ENCODE measurements at regions not wholly inside any gene's neighbourhood (a gene's known extent, or its start where the extent isn't known, plus 50 kb on each side); places are given as distances from the start of the nearest gene placed in this dataset.

DNA sequence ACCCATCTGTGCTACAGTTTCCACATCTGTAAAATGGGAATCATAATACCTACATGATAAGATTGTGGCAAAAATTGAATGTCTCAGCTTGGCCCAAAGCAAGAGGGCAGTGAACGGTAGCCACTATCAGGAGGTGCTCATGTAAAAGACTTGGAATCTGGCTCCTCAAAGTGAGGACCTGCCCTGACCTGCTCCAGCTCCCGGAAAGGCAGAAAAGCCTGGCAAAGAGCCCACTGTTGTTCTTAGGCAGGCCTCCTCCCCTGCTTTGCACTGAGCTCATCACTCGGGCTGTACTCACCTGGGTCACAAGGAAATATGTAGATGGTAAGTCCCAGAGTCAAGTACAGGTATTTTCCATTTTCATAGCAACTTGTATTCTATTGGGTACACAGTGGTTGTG is 250.7 kb upstream of the TBL1XR1 start:
- H3K9ac ChIP-seq (ENCODE audit: low read depth in 1 of 2, low read length in 2 of 2) = no peak overlapping the region
- H3K36me3 ChIP-seq (ENCODE audit: control insufficient read depth in 4 of 4, insufficient read depth in 3 of 4, low read depth in 1 of 4, low read length in 3 of 4) = no peaks in the 10 kb centered on the region
- H3K27me3 ChIP-seq (ENCODE audit: control insufficient read depth in 4 of 4, insufficient read depth in 4 of 4, low read length in 3 of 4) = no peaks in the 10 kb centered on the region
- no peak overlapping the region for H3K27ac ChIP-seq (ENCODE audit: low read depth in 1 of 2, low read length in 2 of 2)
- 80% methylated on average over 3 of the region's 3 CpGs for WGBS
- DNase-seq (ENCODE audit: low spot score) = no peak
- peaks cover 0 to 4% (median 1%) of the 10 kb centered on the region in 4 donors for H3K4me1 ChIP-seq (ENCODE audit: control insufficient read depth in 4 of 4, insufficient read depth in 4 of 4, low read length in 3 of 4)
- no peak overlapping the region for H3K4me3 ChIP-seq (ENCODE audit: low read depth in 1 of 3, low read length in 3 of 3)
- no peaks in the 10 kb centered on the region for H3K9me3 ChIP-seq (ENCODE audit: control insufficient read depth in 4 of 4, low read length in 3 of 4)
- no peak for TF ChIP-seq GABPA (IDR thresholded peaks at IDR 0.05 in 1 of 2, conservative IDR thresholded peaks at IDR 0.05 in 1 of 2)
- no peak for TF ChIP-seq EGR1 (IDR thresholded peaks at IDR 0.05; ENCODE audit: low read depth in 2 of 2)
- TF ChIP-seq TAF1 (conservative IDR thresholded peaks at IDR 0.05) = no peak
- TF ChIP-seq SP1 (IDR thresholded peaks at IDR 0.05) = no peak
- no peak for TF ChIP-seq FOXA2 (IDR thresholded peaks at IDR 0.05)
- no peak for TF ChIP-seq FOXA1 (IDR thresholded peaks at IDR 0.05)
- no peak for TF ChIP-seq RXRA (IDR thresholded peaks at IDR 0.05)
- no peak for TF ChIP-seq RAD21 (IDR thresholded peaks at IDR 0.05)
- no peak for TF ChIP-seq YY1 (IDR thresholded peaks at IDR 0.05)

DNA sequence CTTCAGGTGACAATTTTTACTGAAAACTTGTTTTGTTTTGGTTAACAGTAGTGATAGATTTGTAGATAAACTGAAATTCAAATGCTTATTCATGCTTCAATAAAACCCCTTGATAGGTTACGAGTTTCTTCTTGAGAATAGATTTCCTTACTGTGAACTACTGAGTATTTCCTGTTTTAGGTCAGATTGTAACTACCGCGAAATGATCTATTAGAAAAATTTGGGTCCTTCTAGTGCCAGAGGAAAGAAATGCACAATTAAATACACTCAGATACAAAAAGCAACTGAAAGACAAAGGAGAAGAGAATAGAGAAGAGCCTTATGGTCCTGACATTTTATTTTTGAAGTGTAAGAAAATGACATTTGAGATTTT is 251.7 kb upstream of the TBL1XR1 start:
- TF ChIP-seq EGR1 (IDR thresholded peaks at IDR 0.05; ENCODE audit: low read depth in 2 of 2) (no peak), NR2F2 (IDR thresholded peaks at IDR 0.05) (no peak)
- TF ChIP-seq, protein P1, sequence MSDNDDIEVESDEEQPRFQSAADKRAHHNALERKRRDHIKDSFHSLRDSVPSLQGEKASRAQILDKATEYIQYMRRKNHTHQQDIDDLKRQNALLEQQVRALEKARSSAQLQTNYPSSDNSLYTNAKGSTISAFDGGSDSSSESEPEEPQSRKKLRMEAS (IDR thresholded peaks at IDR 0.05) = no peak
- peaks cover 0 to 4% (median 1%) of the 10 kb centered on the region in 4 donors for H3K4me1 ChIP-seq (ENCODE audit: control insufficient read depth in 4 of 4, insufficient read depth in 4 of 4, low read length in 3 of 4)
- no peaks in the 10 kb centered on the region for H3K36me3 ChIP-seq (ENCODE audit: control insufficient read depth in 4 of 4, insufficient read depth in 3 of 4, low read depth in 1 of 4, low read length in 3 of 4)
- no peak overlapping the region for H3K27ac ChIP-seq (ENCODE audit: low read depth in 1 of 2, low read length in 2 of 2)
- WGBS = 68% methylated on average over 3 of the region's 3 CpGs
- H3K4me3 ChIP-seq (ENCODE audit: low read depth in 1 of 3, low read length in 3 of 3) = no peak overlapping the region
- no peaks in the 10 kb centered on the region for H3K9me3 ChIP-seq (ENCODE audit: control insufficient read depth in 4 of 4, low read length in 3 of 4)
- H3K27me3 ChIP-seq (ENCODE audit: control insufficient read depth in 4 of 4, insufficient read depth in 4 of 4, low read length in 3 of 4) = no peaks in the 10 kb centered on the region
- DNase-seq (ENCODE audit: low spot score) = no peak
- H3K9ac ChIP-seq (ENCODE audit: low read depth in 1 of 2, low read length in 2 of 2) = no peak overlapping the region

DNA sequence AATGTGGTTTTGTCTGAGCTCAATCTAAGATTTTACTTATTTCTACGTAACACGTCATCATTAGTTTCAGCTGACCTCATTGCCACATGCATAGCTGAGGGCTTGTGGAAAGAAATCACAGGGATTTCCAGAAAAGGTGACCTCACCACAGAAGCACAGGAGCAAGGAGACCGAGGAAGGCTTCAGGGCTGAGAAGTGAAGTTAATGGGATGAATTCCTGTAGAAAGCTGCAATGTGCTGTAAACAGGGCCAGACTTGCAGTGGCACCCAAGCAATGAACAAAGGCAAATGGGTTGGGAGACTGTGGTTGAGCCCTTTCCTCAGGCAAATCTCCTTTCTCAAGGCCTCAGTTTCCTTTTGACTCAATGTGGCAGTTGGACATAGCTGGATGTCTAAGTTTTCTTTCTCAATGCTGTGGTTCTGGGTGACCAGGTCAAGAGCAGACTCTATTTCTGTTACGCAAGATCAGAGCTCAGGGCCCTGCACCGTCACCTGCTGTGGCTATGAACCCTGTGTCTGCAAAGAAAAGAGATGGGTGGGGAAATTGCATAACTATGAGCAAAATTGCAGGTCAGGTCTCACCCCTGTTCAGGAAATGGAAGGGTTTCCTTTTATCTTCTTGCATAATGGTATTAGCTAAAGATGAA is 252.2 kb upstream of the TBL1XR1 start:
- H3K9ac ChIP-seq (ENCODE audit: low read depth in 1 of 2, low read length in 2 of 2) = no peak overlapping the region
- H3K27me3 ChIP-seq (ENCODE audit: control insufficient read depth in 4 of 4, insufficient read depth in 4 of 4, low read length in 3 of 4) = no peaks in the 10 kb centered on the region
- H3K36me3 ChIP-seq (ENCODE audit: control insufficient read depth in 4 of 4, insufficient read depth in 3 of 4, low read depth in 1 of 4, low read length in 3 of 4) = no peaks in the 10 kb centered on the region
- H3K4me1 ChIP-seq (ENCODE audit: control insufficient read depth in 4 of 4, insufficient read depth in 4 of 4, low read length in 3 of 4) = peaks cover 0 to 4% (median 1%) of the 10 kb centered on the region in 4 donors
- H3K9me3 ChIP-seq (ENCODE audit: control insufficient read depth in 4 of 4, low read length in 3 of 4) = no peaks in the 10 kb centered on the region
- peak; percentile 60 to 84 for TF ChIP-seq HNF4A (conservative IDR thresholded peaks at IDR 0.05)
- TF ChIP-seq JUND (IDR thresholded peaks at IDR 0.05) = peak in 1 of 2 donors; percentile 89
- peak in 1 of 2 donors; percentile 73 for TF ChIP-seq EGR1 (IDR thresholded peaks at IDR 0.05; ENCODE audit: low read depth in 2 of 2)
- TF ChIP-seq, protein P1 (IDR thresholded peaks at IDR 0.05) = peak; percentile 86
- peak in 1 of 2 donors; percentile 33 for TF ChIP-seq GABPA (IDR thresholded peaks at IDR 0.05 in 1 of 2, conservative IDR thresholded peaks at IDR 0.05 in 1 of 2)
- peak; percentile 26 for TF ChIP-seq FOXA2 (IDR thresholded peaks at IDR 0.05)
- peak; percentile 65 for TF ChIP-seq ZBTB33 (IDR thresholded peaks at IDR 0.05)
- TF ChIP-seq HNF4G (IDR thresholded peaks at IDR 0.05) = peak; percentile 29
- peak; percentile 30 for TF ChIP-seq FOXA1 (IDR thresholded peaks at IDR 0.05)
- TF ChIP-seq, protein P2, sequence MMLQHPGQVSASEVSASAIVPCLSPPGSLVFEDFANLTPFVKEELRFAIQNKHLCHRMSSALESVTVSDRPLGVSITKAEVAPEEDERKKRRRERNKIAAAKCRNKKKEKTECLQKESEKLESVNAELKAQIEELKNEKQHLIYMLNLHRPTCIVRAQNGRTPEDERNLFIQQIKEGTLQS (IDR thresholded peaks at IDR 0.05) = no peak
- TF ChIP-seq NR2F2 (IDR thresholded peaks at IDR 0.05) = no peak
- peak; percentile 89 to 97 for TF ChIP-seq RXRA (IDR thresholded peaks at IDR 0.05)
- TF ChIP-seq, protein P3, sequence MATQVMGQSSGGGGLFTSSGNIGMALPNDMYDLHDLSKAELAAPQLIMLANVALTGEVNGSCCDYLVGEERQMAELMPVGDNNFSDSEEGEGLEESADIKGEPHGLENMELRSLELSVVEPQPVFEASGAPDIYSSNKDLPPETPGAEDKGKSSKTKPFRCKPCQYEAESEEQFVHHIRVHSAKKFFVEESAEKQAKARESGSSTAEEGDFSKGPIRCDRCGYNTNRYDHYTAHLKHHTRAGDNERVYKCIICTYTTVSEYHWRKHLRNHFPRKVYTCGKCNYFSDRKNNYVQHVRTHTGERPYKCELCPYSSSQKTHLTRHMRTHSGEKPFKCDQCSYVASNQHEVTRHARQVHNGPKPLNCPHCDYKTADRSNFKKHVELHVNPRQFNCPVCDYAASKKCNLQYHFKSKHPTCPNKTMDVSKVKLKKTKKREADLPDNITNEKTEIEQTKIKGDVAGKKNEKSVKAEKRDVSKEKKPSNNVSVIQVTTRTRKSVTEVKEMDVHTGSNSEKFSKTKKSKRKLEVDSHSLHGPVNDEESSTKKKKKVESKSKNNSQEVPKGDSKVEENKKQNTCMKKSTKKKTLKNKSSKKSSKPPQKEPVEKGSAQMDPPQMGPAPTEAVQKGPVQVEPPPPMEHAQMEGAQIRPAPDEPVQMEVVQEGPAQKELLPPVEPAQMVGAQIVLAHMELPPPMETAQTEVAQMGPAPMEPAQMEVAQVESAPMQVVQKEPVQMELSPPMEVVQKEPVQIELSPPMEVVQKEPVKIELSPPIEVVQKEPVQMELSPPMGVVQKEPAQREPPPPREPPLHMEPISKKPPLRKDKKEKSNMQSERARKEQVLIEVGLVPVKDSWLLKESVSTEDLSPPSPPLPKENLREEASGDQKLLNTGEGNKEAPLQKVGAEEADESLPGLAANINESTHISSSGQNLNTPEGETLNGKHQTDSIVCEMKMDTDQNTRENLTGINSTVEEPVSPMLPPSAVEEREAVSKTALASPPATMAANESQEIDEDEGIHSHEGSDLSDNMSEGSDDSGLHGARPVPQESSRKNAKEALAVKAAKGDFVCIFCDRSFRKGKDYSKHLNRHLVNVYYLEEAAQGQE (IDR thresholded peaks at IDR 0.05) = peak; percentile 68
- peak; percentile 80 for TF ChIP-seq YY1 (IDR thresholded peaks at IDR 0.05)
- TF ChIP-seq TAF1 (conservative IDR thresholded peaks at IDR 0.05) = no peak
- TF ChIP-seq SP1 (IDR thresholded peaks at IDR 0.05) = peak; percentile 57
- TF ChIP-seq, protein P4, sequence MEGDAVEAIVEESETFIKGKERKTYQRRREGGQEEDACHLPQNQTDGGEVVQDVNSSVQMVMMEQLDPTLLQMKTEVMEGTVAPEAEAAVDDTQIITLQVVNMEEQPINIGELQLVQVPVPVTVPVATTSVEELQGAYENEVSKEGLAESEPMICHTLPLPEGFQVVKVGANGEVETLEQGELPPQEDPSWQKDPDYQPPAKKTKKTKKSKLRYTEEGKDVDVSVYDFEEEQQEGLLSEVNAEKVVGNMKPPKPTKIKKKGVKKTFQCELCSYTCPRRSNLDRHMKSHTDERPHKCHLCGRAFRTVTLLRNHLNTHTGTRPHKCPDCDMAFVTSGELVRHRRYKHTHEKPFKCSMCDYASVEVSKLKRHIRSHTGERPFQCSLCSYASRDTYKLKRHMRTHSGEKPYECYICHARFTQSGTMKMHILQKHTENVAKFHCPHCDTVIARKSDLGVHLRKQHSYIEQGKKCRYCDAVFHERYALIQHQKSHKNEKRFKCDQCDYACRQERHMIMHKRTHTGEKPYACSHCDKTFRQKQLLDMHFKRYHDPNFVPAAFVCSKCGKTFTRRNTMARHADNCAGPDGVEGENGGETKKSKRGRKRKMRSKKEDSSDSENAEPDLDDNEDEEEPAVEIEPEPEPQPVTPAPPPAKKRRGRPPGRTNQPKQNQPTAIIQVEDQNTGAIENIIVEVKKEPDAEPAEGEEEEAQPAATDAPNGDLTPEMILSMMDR (IDR thresholded peaks at IDR 0.05; ENCODE audit: low read depth, low read length, missing input control) = no peak
- TF ChIP-seq RAD21 (IDR thresholded peaks at IDR 0.05) = peak; percentile 63 to 67
- no peak overlapping the region for H3K4me3 ChIP-seq (ENCODE audit: low read depth in 1 of 3, low read length in 3 of 3)
- no peak overlapping the region for H3K27ac ChIP-seq (ENCODE audit: low read depth in 1 of 2, low read length in 2 of 2)
- WGBS = 65% methylated on average over 5 of the region's 5 CpGs
- DNase-seq (ENCODE audit: low spot score) = peak; percentile 36
